ENCODE measurements at regions not wholly inside any gene's neighbourhood (a gene's known extent, or its start where the extent isn't known, plus 50 kb on each side); places are given as distances from the start of the nearest gene placed in this dataset.
A peak's percentile ranks its signal among the peaks of the same experiment; 100 is the strongest.

DNA sequence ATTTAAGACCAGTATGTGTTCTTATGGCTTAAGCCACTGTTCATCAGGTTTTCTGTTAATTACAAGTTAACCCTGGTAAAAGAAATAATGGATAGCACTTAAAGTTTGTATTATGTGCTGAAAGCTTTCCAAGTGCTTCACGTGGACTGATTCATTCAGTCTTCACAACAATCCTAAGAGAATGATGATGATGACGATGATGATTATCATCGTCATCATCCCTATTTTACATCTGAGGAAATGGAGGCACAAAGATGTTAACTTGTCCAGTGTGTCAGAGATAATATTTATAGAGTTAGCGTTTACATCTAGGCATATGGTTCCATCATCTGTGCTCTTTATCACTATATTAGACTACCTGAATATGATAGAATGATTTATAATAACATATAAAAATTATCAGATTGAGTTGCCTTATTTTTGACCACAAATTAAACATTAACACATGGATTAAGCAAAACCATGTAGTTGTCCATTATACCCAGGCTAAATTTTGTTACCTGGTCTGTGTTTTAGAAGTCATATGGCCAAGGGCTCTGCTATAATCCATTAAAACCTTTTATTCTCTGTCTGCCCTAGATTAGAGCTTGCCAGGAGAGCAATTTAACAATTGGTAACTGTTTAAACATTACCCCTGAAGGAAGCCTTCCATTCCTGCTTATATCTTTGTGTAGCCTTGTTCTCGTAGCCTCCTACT lies 102.3 kb upstream of the MAP3K1 start:
- H3K27ac Mint-ChIP-seq, result no peak overlapping the region
- H3K36me3 Mint-ChIP-seq (ENCODE audit: low read depth), result peaks cover 4% of the 10 kb centered on the region
- peaks cover 27% of the 10 kb centered on the region for H3K27me3 Mint-ChIP-seq (ENCODE audit: low read depth)
- no peaks in the 10 kb centered on the region for H3K9me3 Mint-ChIP-seq
- H3K4me3 Mint-ChIP-seq, result no peak overlapping the region
- H3K4me1 Mint-ChIP-seq (ENCODE audit: low read depth), result peaks cover 17% of the 10 kb centered on the region

DNA sequence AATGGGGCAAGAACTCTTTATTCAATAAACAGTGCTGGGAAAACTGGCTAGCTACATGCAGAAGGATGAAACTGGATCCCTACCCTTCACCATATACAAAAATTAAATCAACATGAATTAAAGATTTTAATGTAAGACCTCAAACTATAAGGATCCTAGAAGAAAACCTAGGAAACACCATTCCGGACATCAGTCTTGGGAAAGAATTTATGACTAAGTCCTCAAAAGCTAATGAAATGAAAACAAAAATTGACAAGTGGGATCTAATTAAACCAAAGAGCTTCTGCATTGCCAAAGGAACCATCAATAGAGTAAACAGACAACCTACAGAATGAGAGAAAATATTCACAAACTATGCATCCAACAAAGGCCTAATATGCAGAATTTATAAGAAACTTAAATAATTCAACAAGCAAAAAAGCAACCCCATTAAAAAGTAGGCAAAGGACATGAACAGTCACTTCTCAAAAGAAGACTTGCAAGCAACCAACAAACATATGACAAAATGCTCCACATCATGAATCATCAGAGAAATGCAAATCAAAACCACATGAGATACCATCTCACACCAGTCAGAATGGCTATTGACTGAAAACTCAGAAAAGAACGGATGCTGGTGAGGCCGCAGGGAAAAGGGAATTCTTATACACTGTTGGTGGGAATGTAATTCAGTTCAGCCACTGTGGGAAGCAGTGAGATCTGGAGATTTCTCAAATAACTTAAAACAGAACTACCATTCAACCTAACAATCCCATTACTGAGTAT lies 104.3 kb upstream of the MAP3K1 start:
- no peaks in the 10 kb centered on the region for H3K9me3 Mint-ChIP-seq
- no peak overlapping the region for H3K4me3 Mint-ChIP-seq
- H3K36me3 Mint-ChIP-seq (ENCODE audit: low read depth), result peaks cover 6% of the 10 kb centered on the region
- peaks cover 12% of the 10 kb centered on the region for H3K27me3 Mint-ChIP-seq (ENCODE audit: low read depth)
- H3K27ac Mint-ChIP-seq, result peak overlapping the region; percentile 65
- peaks cover 12% of the 10 kb centered on the region for H3K4me1 Mint-ChIP-seq (ENCODE audit: low read depth)

DNA sequence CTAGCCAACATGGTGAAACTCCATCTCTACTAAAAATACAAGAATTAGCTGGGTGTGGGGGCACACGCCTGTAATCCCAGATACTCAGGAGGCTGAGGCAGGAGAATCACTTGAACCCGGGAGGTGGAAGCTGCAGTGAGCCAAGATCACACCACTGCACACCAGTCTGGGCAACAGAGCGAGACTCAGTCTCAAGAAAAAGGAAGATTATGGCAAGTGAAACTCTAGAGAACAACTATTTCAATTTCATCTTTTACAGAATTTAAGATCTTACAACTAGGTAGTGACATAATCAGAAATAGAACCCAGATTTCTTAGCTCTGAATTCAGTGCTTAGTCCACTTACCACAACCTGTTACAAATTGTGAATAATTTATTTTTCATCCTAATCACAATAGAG lies 108.8 kb upstream of the MAP3K1 start:
- Mint-ChIP-seq H3K27ac (no peak overlapping the region), H3K4me3 (no peak overlapping the region), H3K36me3 (ENCODE audit: low read depth) (peaks cover 7% of the 10 kb centered on the region), H3K27me3 (ENCODE audit: low read depth) (peaks cover 6% of the 10 kb centered on the region), H3K4me1 (ENCODE audit: low read depth) (peaks cover 12% of the 10 kb centered on the region), H3K9me3 (no peaks in the 10 kb centered on the region)

DNA sequence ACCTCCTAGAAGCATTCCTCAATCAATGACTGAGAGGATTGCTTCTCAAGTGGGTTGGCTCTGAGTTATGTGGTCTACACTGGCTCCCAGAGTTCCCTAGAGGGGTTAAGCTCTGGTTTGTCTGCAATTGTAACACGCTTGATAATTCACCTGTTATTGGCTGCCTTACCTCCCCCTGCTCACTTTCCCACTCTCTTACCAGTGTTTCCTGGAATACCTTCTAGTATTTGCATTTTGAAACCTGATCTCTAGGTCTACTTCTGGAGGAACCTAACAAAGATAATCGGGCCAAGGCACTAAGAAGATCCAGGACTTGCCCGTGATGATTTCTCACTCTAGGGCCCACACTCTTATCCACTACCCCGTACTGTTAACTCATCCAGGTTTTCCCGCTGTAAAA lies 110.1 kb upstream of the MAP3K1 start:
- Mint-ChIP-seq H3K27me3 (ENCODE audit: low read depth) (peaks cover 3% of the 10 kb centered on the region), H3K4me1 (ENCODE audit: low read depth) (peaks cover 17% of the 10 kb centered on the region), H3K9me3 (no peaks in the 10 kb centered on the region), H3K36me3 (ENCODE audit: low read depth) (peaks cover 7% of the 10 kb centered on the region), H3K27ac (no peak overlapping the region), H3K4me3 (no peak overlapping the region)

DNA sequence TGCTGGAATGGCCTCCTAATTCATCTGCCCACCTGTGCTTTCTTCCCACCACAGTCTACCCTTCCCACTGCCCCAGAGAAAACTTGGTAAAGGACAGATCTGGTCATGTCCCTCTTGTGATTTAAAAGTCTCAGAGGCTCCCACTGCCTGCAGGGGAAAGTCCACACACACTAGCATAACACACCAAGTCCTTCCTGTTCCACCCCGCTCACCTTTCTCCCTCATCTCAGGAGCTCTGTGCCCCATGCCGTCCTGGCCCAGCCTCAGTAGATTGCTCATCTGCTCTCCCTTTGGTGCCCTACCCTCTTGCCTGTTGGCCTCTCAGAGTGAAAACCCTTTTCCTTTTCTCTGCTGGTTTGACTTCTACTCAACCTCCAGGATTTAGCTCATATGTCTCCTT lies 111.4 kb upstream of the MAP3K1 start:
- Mint-ChIP-seq H3K36me3 (ENCODE audit: low read depth) (peaks cover 4% of the 10 kb centered on the region), H3K4me1 (ENCODE audit: low read depth) (peaks cover 28% of the 10 kb centered on the region), H3K27me3 (ENCODE audit: low read depth) (peaks cover 3% of the 10 kb centered on the region), H3K27ac (no peak overlapping the region), H3K9me3 (no peaks in the 10 kb centered on the region), H3K4me3 (no peak overlapping the region)

DNA sequence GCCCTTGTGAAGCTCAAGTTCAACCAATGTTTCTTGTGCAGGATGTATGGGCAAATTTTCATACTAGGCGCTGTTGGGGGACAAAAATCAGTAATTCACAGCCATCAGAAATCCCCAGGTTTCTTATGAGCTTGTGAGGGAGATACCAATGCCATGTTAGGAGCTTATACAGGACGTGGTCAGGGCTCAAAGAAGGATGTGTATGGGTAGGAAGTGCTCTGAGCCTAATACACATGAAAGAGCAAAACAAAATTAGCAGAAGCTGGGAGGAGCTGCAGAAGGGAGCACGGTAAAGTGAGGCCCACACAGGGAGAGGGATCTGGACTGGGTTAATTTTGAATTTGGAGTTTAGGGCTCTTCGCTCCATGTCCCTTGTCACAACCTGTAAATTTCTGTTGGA lies 114.6 kb upstream of the MAP3K1 start:
- H3K4me3 Mint-ChIP-seq, result peak overlapping the region; percentile 33

DNA sequence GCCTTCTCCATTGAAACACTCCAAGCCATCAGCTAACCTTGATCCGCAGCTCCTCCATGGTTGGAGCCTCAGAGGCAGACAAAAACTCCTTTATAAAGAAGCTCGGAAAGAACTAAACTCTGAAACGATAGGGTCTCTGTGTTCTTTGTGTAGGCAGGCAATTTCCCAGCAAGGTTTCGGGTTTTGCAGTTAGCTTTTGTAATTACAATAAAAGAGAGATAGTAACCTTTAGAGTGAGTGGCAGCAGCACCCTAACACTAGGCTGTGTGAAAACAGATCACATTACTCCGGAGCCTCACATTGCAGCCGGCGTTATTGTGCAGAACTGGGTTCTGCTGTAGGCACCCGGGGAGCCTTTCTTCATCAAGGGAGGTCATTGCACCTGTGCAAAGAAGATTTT lies 115.8 kb upstream of the MAP3K1 start:
- Mint-ChIP-seq H3K36me3 (ENCODE audit: low read depth) (peaks cover 2% of the 10 kb centered on the region), H3K27me3 (ENCODE audit: low read depth) (peaks cover 3% of the 10 kb centered on the region), H3K27ac (no peak overlapping the region), H3K4me3 (no peak overlapping the region), H3K4me1 (ENCODE audit: low read depth) (peaks cover 52% of the 10 kb centered on the region), H3K9me3 (no peaks in the 10 kb centered on the region)

More for the DNA sequence above, 114.6 kb upstream of the MAP3K1 start:
- Mint-ChIP-seq H3K27me3 (ENCODE audit: low read depth) (peaks cover 3% of the 10 kb centered on the region), H3K36me3 (ENCODE audit: low read depth) (peaks cover 2% of the 10 kb centered on the region), H3K4me1 (ENCODE audit: low read depth) (peaks cover 43% of the 10 kb centered on the region), H3K27ac (peak overlapping the region; percentile 7), H3K9me3 (no peaks in the 10 kb centered on the region)

DNA sequence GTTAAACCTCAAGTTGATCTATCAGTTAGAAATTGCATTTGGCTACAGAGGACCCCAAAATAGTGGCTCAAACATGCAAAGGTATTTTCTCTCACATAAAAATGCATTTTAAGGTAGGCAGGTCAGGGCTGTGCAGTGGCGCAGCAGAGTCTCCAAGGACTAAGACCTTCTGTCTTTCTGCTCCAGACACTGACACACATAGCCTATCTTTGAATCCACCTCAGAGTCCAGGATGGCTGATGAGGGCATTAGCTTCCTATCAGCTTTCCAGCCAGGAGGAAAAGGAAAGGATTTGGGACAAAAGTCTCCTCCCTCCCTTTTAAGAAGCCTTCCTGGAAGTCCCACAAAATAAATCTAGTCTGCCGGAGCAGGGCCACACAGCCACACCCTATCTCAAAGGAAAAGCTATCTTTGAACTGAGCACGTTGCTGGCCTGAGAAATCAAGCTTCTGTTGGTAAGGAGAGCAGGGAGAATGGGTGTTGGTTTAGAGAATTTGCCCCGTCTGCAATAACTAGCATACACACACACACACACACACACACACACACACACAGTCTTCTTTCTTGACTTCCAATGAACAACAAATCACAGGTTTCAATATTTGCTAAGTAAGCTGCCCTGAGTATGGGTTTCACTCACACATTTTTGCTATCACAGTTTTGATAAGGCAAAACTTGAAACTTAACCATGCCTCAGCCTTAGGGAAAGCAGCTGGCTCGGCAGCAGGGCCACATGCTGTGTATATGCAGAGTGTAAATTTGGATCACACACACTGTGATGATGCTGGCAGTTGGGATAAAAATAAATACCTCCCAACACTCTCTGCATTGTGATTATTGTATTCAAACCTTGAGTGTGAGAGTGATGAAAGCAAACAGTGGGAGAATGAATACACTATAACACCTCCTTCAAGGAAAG lies 116.6 kb upstream of the MAP3K1 start:
- H3K4me1 Mint-ChIP-seq (ENCODE audit: low read depth), result peaks cover 54% of the 10 kb centered on the region
- H3K27me3 Mint-ChIP-seq (ENCODE audit: low read depth), result peaks cover 3% of the 10 kb centered on the region
- peak overlapping the region; percentile 18 for H3K27ac Mint-ChIP-seq
- H3K4me3 Mint-ChIP-seq, result no peak overlapping the region
- peaks cover 5% of the 10 kb centered on the region for H3K36me3 Mint-ChIP-seq (ENCODE audit: low read depth)
- no peaks in the 10 kb centered on the region for H3K9me3 Mint-ChIP-seq

DNA sequence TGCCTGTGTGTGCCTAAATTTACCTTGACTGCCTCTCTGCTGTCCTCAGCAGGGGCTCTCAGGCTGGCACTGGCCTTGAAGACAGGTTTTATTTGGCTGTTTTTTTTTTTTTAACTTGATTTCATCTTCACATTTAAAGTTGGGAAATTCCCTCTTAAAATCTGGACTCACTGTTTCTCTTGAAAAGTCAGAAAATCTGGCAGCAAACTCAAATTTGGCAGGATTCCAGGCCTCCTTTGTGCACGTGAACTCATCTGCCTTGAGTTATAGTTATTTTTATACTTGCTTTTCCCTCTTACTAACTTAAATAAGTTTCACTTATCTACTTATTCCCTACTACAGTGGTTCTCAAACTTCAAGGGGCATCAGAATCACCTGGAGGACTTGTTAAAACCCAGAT lies 118.4 kb upstream of the MAP3K1 start:
- no peak overlapping the region for H3K27ac Mint-ChIP-seq
- H3K4me3 Mint-ChIP-seq, result no peak overlapping the region
- no peaks in the 10 kb centered on the region for H3K27me3 Mint-ChIP-seq (ENCODE audit: low read depth)

DNA sequence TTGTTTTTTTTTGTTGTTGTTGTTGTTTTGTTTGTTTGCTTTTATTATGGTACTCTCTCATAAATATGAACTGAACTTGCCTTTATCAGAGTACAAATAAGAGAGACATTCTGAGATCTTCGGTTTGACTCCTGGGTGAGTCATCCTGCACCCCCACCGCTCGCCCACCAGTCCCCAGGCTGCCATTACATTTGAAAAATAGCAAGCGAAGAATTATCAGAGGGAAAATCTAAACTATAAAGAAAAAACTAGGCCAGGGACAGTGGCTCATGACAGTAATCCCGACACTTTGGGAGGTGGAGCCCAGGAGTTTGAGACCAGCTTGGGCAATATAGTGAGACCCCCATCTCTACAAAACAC lies 122.1 kb upstream of the MAP3K1 start:
- H3K9me3 Mint-ChIP-seq, result peaks cover 5% of the 10 kb centered on the region
- peaks cover 10% of the 10 kb centered on the region for H3K36me3 Mint-ChIP-seq (ENCODE audit: low read depth)
- peaks cover 57% of the 10 kb centered on the region for H3K4me1 Mint-ChIP-seq (ENCODE audit: low read depth)
- no peaks in the 10 kb centered on the region for H3K27me3 Mint-ChIP-seq (ENCODE audit: low read depth)
- H3K4me3 Mint-ChIP-seq, result peak overlapping the region; percentile 25
- peak overlapping the region; percentile 82 for H3K27ac Mint-ChIP-seq

More for the DNA sequence above, 118.4 kb upstream of the MAP3K1 start:
- peaks cover 69% of the 10 kb centered on the region for H3K4me1 Mint-ChIP-seq (ENCODE audit: low read depth)
- H3K9me3 Mint-ChIP-seq, result peaks cover 5% of the 10 kb centered on the region
- H3K36me3 Mint-ChIP-seq (ENCODE audit: low read depth), result peaks cover 7% of the 10 kb centered on the region

DNA sequence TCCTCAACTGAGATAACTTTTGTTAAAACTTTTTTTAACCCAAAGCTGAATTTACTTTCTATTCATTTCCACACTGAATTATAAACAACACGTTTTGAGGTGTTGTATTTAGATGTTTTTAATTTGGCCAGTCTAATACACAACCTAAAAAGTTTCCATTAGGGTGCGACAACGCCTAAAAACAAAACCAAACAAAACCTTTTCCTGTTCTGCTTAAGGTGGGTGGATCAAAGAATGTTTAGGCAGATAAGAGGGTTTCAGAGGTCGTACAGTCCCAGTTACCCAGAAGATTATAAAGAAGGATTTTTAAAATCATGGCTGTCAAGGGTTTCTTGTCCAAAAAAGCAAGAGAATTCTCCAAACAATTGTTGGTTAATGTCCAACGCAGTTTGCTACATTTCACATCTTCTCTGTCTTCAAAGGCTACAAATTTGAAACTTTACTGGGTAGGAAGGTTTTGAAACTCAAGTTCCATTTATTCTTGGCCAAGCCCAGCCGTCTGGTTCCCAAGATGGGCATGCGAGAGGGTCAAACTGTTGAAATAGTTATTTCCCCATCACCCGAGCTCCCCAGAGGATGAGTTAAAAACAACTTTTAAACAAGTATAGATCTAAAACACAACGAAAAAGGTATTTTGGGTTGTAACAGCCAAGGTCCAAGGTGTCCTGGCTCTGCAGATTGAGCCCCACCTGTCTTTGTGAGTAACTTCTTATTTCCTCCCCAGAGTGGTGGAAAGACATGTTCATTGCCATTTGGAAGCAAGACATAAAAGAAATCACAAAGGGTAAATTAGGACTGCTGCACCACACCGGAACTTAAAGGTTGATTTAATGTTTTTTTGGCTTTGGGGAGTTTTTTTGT lies 122.8 kb upstream of the MAP3K1 start:
- Mint-ChIP-seq H3K9me3 (peaks cover 5% of the 10 kb centered on the region), H3K36me3 (ENCODE audit: low read depth) (peaks cover 11% of the 10 kb centered on the region), H3K27me3 (ENCODE audit: low read depth) (no peaks in the 10 kb centered on the region), H3K4me1 (ENCODE audit: low read depth) (peaks cover 59% of the 10 kb centered on the region), H3K4me3 (peak overlapping the region; percentile 25), H3K27ac (peak overlapping the region; percentile 82)

DNA sequence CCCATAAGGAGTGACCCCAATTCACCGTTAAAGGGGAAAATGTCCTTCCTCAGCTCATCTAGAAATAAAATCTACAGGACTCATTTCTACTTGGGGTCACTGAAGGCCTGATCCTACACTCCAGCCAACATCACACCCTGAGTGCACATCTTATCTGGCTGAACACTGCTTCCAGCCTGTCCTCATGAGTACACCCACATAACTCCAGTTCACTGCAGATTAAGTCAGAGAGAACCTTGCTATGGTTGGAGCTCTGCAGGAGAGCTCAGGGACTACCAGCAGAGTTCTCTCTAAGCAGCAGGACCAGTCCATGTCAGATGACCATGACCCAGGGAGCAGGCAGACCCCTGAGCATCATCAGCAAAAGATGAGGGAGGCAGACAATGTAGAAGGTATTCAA lies 126.9 kb upstream of the MAP3K1 start:
- H3K27me3 Mint-ChIP-seq (ENCODE audit: low read depth), result no peaks in the 10 kb centered on the region
- H3K27ac Mint-ChIP-seq, result no peak overlapping the region
- peaks cover 50% of the 10 kb centered on the region for H3K4me1 Mint-ChIP-seq (ENCODE audit: low read depth)

DNA sequence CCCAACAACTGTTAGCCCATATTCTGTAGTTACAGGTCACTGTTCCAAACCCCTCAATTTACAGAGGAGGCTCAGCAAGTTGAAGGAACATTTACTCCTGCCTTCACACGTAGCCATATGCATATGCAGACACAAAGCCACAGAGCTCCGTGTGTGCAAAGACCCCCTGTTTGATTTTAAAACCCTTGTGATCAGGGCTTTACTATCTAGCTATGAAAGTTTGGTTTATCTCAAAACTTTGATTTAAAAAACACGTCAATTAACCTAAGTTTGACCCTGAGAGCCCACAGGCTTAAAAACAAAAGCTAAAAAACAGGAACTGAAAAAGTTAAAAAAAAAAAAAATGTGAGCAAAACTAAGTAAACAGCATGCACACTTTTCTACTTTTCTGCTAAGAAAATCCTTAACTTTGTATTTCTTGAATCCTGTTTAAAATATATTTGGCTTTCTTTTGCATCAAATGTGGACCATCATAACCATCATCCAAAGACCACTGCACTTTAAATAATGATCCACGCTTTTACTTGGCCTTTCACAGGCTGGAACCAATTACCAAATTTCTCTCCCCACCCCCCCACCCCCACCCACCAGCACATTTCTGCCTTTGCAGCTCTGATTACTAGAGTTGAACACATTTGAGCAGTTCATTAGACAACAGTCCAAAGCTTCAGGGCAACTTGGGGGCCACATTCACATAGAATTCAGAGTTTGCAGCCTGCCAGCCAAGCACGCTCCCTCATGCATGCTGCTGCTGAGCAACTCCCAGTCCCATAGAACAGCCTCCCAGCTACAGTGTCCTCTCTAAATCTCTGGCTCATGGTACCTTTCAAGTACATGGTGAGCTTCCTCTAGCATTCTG lies 128.8 kb upstream of the MAP3K1 start:
- peaks cover 35% of the 10 kb centered on the region for H3K4me1 Mint-ChIP-seq (ENCODE audit: low read depth)
- no peak overlapping the region for H3K4me3 Mint-ChIP-seq
- no peaks in the 10 kb centered on the region for H3K9me3 Mint-ChIP-seq
- H3K27ac Mint-ChIP-seq, result no peak overlapping the region
- peaks cover 4% of the 10 kb centered on the region for H3K27me3 Mint-ChIP-seq (ENCODE audit: low read depth)
- H3K36me3 Mint-ChIP-seq (ENCODE audit: low read depth), result peaks cover 4% of the 10 kb centered on the region

More for the DNA sequence above, 126.9 kb upstream of the MAP3K1 start:
- Mint-ChIP-seq H3K36me3 (ENCODE audit: low read depth) (peaks cover 6% of the 10 kb centered on the region), H3K9me3 (peaks cover 5% of the 10 kb centered on the region), H3K4me3 (no peak overlapping the region)
